ENCODE measurements at regions not wholly inside any gene's neighbourhood (a gene's known extent, or its start where the extent isn't known, plus 50 kb on each side); places are given as distances from the start of the nearest gene placed in this dataset.

- Histone ChIP-seq H3K4me2 (no peak overlapping the region), H3K27ac (ENCODE audit: low read depth) (no peak overlapping the region), H4K20me1 (replicated peaks; ENCODE audit: insufficient read depth) (no peaks in the 10 kb centered on the region), H2AFZ (no peak overlapping the region), H3K4me3 (no peak overlapping the region), H3F3A (replicated peaks; ENCODE audit: low read depth) (no peaks in the 10 kb centered on the region), H3K79me2 (replicated peaks; ENCODE audit: insufficient read depth) (no peaks in the 10 kb centered on the region), H3K36me3 (ENCODE audit: insufficient read depth) (no peaks in the 10 kb centered on the region), H3K9me2 (ENCODE audit: insufficient read depth) (no peaks in the 10 kb centered on the region), H3K27me3 (ENCODE audit: insufficient read depth) (no peaks in the 10 kb centered on the region), H3K4me1 (ENCODE audit: insufficient read depth) (no peaks in the 10 kb centered on the region)
- H3K9me3 Mint-ChIP-seq: no peaks in the 10 kb centered on the region
- H3K4me3 Mint-ChIP-seq: no peak overlapping the region
- no peak overlapping the region for H3K27ac Mint-ChIP-seq
- ATAC-seq (no peak), DNase-seq (ENCODE audit: low spot score) (no peak)
- no peaks in the 10 kb centered on the region for H3K27me3 Mint-ChIP-seq (ENCODE audit: insufficient read depth, low read depth, poor library complexity)
- no peaks in the 10 kb centered on the region for H3K36me3 Mint-ChIP-seq (ENCODE audit: low read depth)
- H3K4me1 Mint-ChIP-seq: no peaks in the 10 kb centered on the region
- no peak for TF ChIP-seq ZNF331 (CRISPR knock-in tag; IDR thresholded peaks at IDR 0.05; ENCODE audit: low read depth)
- no peak for TF ChIP-seq NANOG (IDR thresholded peaks at IDR 0.05; ENCODE audit: borderline replicate concordance)
- no peak for TF ChIP-seq CTCF (conservative IDR thresholded peaks at IDR 0.05; ENCODE audit: low read depth in 2 of 2)
- TF ChIP-seq, protein P1, sequence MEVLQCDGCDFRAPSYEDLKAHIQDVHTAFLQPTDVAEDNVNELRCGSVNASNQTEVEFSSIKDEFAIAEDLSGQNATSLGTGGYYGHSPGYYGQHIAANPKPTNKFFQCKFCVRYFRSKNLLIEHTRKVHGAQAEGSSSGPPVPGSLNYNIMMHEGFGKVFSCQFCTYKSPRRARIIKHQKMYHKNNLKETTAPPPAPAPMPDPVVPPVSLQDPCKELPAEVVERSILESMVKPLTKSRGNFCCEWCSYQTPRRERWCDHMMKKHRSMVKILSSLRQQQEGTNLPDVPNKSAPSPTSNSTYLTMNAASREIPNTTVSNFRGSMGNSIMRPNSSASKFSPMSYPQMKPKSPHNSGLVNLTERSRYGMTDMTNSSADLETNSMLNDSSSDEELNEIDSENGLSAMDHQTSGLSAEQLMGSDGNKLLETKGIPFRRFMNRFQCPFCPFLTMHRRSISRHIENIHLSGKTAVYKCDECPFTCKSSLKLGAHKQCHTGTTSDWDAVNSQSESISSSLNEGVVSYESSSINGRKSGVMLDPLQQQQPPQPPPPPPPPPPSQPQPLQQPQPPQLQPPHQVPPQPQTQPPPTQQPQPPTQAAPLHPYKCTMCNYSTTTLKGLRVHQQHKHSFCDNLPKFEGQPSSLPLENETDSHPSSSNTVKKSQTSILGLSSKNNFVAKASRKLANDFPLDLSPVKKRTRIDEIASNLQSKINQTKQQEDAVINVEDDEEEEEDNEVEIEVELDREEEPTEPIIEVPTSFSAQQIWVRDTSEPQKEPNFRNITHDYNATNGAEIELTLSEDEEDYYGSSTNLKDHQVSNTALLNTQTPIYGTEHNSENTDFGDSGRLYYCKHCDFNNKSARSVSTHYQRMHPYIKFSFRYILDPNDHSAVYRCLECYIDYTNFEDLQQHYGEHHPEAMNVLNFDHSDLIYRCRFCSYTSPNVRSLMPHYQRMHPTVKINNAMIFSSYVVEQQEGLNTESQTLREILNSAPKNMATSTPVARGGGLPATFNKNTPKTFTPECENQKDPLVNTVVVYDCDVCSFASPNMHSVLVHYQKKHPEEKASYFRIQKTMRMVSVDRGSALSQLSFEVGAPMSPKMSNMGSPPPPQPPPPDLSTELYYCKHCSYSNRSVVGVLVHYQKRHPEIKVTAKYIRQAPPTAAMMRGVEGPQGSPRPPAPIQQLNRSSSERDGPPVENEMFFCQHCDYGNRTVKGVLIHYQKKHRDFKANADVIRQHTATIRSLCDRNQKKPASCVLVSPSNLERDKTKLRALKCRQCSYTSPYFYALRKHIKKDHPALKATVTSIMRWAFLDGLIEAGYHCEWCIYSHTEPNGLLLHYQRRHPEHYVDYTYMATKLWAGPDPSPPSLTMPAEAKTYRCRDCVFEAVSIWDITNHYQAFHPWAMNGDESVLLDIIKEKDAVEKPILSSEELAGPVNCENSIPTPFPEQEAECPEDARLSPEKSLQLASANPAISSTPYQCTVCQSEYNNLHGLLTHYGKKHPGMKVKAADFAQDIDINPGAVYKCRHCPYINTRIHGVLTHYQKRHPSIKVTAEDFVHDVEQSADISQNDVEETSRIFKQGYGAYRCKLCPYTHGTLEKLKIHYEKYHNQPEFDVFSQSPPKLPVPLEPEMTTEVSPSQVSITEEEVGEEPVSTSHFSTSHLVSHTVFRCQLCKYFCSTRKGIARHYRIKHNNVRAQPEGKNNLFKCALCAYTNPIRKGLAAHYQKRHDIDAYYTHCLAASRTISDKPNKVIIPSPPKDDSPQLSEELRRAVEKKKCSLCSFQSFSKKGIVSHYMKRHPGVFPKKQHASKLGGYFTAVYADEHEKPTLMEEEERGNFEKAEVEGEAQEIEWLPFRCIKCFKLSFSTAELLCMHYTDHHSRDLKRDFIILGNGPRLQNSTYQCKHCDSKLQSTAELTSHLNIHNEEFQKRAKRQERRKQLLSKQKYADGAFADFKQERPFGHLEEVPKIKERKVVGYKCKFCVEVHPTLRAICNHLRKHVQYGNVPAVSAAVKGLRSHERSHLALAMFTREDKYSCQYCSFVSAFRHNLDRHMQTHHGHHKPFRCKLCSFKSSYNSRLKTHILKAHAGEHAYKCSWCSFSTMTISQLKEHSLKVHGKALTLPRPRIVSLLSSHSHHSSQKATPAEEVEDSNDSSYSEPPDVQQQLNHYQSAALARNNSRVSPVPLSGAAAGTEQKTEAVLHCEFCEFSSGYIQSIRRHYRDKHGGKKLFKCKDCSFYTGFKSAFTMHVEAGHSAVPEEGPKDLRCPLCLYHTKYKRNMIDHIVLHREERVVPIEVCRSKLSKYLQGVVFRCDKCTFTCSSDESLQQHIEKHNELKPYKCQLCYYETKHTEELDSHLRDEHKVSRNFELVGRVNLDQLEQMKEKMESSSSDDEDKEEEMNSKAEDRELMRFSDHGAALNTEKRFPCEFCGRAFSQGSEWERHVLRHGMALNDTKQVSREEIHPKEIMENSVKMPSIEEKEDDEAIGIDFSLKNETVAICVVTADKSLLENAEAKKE (CRISPR knock-in tag; IDR thresholded peaks at IDR 0.05): no peak
- no peak for TF ChIP-seq CREB1 (CRISPR knock-in tag; IDR thresholded peaks at IDR 0.05; ENCODE audit: low read depth)
- TF ChIP-seq, protein P2, sequence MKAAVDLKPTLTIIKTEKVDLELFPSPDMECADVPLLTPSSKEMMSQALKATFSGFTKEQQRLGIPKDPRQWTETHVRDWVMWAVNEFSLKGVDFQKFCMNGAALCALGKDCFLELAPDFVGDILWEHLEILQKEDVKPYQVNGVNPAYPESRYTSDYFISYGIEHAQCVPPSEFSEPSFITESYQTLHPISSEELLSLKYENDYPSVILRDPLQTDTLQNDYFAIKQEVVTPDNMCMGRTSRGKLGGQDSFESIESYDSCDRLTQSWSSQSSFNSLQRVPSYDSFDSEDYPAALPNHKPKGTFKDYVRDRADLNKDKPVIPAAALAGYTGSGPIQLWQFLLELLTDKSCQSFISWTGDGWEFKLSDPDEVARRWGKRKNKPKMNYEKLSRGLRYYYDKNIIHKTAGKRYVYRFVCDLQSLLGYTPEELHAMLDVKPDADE (IDR thresholded peaks at IDR 0.05): no peak
- TF ChIP-seq EZH2phosphoT487 (IDR thresholded peaks at IDR 0.05; ENCODE audit: unreplicated experiment): no peak
- TF ChIP-seq EZH2 (IDR thresholded peaks at IDR 0.05; ENCODE audit: low read depth, unreplicated experiment): no peak
- TF ChIP-seq POLR2AphosphoS5 (IDR thresholded peaks at IDR 0.05; ENCODE audit: low read depth): no peak
Measured at GRCh38 chr2:183630964-183631363, 506.7 kb downstream of the NUP35 start.

Data from GM23338 (cell line).